ENCODE measurements at regions not wholly inside any gene's neighbourhood (a gene's known extent, or its start where the extent isn't known, plus 50 kb on each side); places are given as distances from the start of the nearest gene placed in this dataset.

DNA sequence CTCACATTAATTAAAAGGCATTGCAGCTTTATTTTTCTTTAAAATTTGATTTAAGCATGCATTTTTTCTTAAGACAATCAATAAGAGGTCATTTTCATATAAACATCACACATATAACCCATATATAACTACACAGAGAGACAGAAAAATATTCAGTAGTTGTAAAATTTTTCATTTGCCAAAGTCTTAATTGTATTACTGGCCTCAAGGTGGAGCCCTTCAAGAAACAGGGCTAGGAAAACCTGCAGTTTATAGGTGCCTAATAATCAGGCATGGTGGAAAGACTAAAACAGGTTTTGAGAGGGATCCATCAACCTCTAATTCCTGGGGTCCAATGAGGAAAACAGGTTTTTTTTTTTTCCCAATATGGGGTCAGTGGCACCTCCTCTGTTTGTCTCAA, 71.3 kb upstream of the ZNF804A start:
- DNase-seq (ENCODE audit: low read depth, low spot score): no peak

DNA sequence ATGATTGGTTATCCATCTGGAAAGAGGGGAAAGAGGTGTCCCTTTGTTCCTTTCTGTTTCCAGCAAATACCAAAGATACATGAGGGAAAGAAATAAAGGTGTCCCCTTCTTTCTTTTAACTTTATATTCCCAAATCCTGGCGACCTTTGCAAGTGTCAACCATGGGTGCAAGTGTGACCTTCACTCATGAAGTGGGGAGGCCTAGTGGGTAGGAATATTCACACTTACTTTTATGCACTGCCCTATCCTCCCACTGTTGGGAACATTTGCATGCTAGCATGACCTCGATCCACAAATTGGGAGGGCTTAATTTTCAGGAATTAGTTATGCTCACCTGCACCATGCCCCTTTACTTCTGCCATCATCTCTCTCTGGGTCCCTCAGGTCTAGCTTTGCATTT, 70.2 kb upstream of the ZNF804A start:
- no peak for DNase-seq (ENCODE audit: low read depth, low spot score)

DNA sequence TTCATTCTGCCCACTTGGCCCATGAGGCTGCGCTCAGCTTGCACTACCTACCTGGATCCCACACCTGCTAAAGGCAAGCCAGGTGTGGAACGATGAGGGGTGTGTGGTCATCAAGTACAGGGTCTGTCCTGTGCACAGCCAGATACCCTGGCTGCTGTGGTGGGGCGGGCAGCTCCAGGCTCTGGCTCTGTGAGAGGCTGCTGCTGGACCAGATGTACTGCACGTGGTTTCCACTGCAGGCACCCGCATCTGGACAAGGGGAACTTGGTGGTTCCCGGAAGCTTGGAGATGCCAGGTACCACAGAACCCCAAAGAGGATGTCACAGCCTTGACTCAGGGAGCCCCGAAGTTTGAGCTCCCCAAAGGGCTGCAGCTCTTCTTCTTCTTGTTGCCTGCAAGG, 68.1 kb upstream of the ZNF804A start:
- no peak for DNase-seq (ENCODE audit: low read depth, low spot score)

GRCh38 chr2:184530959-184531358, 67.4 kb upstream of the ZNF804A start:
- DNase-seq (ENCODE audit: low read depth, low spot score): no peak

GRCh38 chr2:184532551-184532950, 65.8 kb upstream of the ZNF804A start:
- peak; percentile 20 for DNase-seq (ENCODE audit: low read depth, low spot score)

DNA sequence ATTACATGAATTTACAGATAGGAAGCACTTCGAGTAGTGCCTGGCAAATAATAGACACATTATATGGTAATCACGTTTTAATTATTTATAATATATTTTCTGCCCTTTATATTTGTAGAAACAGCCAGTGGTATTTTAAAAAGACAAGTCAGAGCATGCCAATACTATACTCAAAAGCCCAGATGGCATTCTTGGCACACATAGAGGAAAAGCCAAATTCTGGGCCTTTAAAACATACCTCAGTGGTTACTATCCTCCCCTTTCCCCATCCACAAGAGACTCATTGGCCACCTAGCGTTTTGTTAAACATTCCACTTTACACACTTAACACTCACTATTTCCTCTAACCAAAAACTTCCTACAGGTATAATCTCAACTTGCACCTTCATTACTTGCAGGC, 63.3 kb upstream of the ZNF804A start:
- no peak for DNase-seq (ENCODE audit: low read depth, low spot score)

- DNase-seq (ENCODE audit: low read depth, low spot score): no peak
These were observed 58.0 kb upstream of the ZNF804A start for GRCh38 chr2:184540246-184540789.

DNA sequence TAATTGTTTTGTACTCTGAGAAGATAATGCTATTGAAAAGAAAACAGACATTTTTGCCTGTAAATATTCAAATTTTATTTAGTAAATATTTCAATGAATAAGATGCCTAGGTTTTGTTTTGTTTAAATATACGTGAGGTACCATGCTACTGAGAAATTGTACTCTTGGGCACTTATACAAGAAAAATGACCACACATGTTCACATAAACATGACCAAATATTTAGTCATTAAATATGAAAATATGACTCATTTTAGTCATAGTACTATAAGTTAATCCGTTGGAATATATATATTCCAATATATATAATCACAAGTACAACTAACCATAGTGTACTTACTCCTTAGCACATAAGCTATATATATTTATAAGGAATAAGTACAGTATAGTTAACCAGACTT, 56.7 kb upstream of the ZNF804A start:
- DNase-seq (ENCODE audit: low read depth, low spot score): no peak

- DNase-seq (ENCODE audit: low read depth, low spot score): no peak
These were observed 54.5 kb upstream of the ZNF804A start for GRCh38 chr2:184543832-184544231.
